Fibroblast of mammary gland (primary cell): ENCODE measurements at regions not wholly inside any gene's neighbourhood (a gene's known extent, or its start where the extent isn't known, plus 50 kb on each side); places are given as distances from the start of the nearest gene placed in this dataset.

ENCODE experiments used
- DNase-seq: peaks from one replicate; pipeline ENCODE4 v3.0.0-alpha.2; 2010; ENCODE audit warnings: low read depth
- H3K4me3 ChIP-seq: 2 replicates; pipeline ENCODE4 v1.5.1; 2011; ENCODE audit warnings: low read depth, mild to moderate bottlenecking, low read length, moderate library complexity; ENCODE audit not compliant: control insufficient read depth
- CTCF ChIP-seq: conservative IDR thresholded peaks from 2 replicates; pipeline ENCODE4 v1.5.1; 2011; ENCODE audit warnings: low read depth, low read length, inconsistent platforms; ENCODE audit not compliant: control insufficient read depth, insufficient read depth

- no peak for TF ChIP-seq CTCF
- no peak overlapping the region for H3K4me3 ChIP-seq
These were observed 277.0 kb upstream of the RMST start for GRCh38 chr12:97185567-97185966.

GRCh38 chr12:97194546-97194945 is 268.1 kb upstream of the RMST start:
- TF ChIP-seq CTCF: no peak

More at GRCh38 chr12:97185567-97185966, 277.0 kb upstream of the RMST start:
- DNase-seq: no peak

GRCh38 chr12:97200181-97200580 is 262.4 kb upstream of the RMST start:
- no peak for TF ChIP-seq CTCF
- no peak for DNase-seq
- H3K4me3 ChIP-seq: no peak overlapping the region

More at GRCh38 chr12:97194546-97194945, 268.1 kb upstream of the RMST start:
- no peak for DNase-seq
- H3K4me3 ChIP-seq: no peak overlapping the region

- no peak overlapping the region for H3K4me3 ChIP-seq
- no peak for TF ChIP-seq CTCF
- DNase-seq: no peak
These were observed 259.2 kb upstream of the RMST start for GRCh38 chr12:97203408-97203807.

GRCh38 chr12:97209997-97210396 is 252.6 kb upstream of the RMST start:
- no peak for TF ChIP-seq CTCF

GRCh38 chr12:97211416-97211930 is 251.1 kb upstream of the RMST start:
- DNase-seq: no peak
- no peak for TF ChIP-seq CTCF
- H3K4me3 ChIP-seq: no peak overlapping the region

More at GRCh38 chr12:97209997-97210396, 252.6 kb upstream of the RMST start:
- DNase-seq: no peak
- H3K4me3 ChIP-seq: no peak overlapping the region

GRCh38 chr12:97216848-97217247 is 245.8 kb upstream of the RMST start:
- no peak for DNase-seq
- TF ChIP-seq CTCF: no peak
- no peak overlapping the region for H3K4me3 ChIP-seq
